ENCODE measurements at regions not wholly inside any gene's neighbourhood (a gene's known extent, or its start where the extent isn't known, plus 50 kb on each side); places are given as distances from the start of the nearest gene placed in this dataset.

DNA sequence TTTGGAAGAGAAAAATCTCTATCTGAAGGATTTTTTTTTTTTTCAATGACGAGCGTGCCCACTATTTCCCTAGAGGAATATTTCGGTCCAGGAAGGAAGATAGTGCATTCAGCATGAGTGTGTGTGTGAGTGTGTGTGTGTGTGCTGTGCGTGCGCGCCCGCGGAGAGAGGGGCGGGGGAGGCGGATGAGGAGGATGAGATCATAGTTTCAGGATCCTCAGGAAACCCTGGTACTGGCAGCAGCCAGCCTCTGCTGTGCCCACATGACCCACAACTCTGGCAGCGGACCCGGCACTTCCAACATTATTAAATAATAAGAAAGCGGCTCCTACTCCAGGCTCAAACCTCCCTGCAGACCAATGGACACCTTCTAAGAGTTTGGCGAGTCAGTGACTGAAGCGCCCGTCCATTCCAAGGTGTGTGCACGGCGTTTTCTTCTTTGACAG lies 217.0 kb upstream of the DTNA start:
- H3K4me3 ChIP-seq, result peak overlapping the region; percentile 74
- peak; percentile 87 for DNase-seq (ENCODE audit: low spot score)
- H3K27ac ChIP-seq, result peak overlapping the region; percentile 55 to 80
- TF ChIP-seq, protein P1, sequence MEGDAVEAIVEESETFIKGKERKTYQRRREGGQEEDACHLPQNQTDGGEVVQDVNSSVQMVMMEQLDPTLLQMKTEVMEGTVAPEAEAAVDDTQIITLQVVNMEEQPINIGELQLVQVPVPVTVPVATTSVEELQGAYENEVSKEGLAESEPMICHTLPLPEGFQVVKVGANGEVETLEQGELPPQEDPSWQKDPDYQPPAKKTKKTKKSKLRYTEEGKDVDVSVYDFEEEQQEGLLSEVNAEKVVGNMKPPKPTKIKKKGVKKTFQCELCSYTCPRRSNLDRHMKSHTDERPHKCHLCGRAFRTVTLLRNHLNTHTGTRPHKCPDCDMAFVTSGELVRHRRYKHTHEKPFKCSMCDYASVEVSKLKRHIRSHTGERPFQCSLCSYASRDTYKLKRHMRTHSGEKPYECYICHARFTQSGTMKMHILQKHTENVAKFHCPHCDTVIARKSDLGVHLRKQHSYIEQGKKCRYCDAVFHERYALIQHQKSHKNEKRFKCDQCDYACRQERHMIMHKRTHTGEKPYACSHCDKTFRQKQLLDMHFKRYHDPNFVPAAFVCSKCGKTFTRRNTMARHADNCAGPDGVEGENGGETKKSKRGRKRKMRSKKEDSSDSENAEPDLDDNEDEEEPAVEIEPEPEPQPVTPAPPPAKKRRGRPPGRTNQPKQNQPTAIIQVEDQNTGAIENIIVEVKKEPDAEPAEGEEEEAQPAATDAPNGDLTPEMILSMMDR (IDR thresholded peaks at IDR 0.05), result no peak

DNA sequence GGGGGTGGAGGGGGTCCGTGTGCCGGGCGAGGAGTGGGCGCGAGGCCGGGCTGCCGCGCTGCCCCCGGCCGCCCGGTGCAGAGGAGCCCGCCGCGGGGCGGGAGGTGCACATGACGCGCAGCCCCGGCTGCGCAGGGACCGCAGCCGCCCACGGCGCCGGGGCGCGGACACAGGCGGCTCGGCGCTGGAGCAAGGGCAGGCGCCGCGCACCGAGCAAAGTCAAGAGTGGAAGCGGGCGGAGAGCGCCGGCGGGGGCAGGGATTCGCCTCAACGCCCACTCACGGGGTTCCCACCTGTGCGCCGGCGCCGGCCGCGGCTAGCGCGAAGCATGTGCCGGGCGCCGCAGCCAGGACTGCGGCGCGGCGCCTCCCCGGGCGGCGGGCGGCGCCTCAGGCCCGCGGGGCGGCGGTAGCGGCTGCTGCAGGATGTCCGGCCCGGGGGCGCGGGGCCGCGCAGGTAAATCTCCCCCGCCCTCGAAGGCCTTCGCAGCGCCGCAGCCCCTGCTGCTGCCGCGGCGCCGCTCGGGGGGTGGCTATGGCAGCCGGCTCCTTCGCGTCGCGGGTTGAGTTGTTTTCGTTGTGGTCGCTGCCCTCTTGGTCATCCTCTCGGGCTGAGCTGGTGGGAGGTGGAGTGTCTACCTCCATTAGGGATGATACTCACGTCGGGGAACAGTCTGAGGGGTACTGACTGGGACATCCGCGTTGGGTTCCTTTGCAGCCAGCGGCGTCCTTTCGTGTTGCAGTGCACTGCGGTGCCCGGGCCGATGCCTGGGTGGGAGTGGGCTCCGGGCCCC lies 216.3 kb upstream of the DTNA start:
- H3K4me3 ChIP-seq, result peak overlapping the region; percentile 74
- peak overlapping the region; percentile 55 to 80 for H3K27ac ChIP-seq
- peak; percentile 71 for DNase-seq (ENCODE audit: low spot score)
- TF ChIP-seq, protein P1 (IDR thresholded peaks at IDR 0.05), result no peak

DNA sequence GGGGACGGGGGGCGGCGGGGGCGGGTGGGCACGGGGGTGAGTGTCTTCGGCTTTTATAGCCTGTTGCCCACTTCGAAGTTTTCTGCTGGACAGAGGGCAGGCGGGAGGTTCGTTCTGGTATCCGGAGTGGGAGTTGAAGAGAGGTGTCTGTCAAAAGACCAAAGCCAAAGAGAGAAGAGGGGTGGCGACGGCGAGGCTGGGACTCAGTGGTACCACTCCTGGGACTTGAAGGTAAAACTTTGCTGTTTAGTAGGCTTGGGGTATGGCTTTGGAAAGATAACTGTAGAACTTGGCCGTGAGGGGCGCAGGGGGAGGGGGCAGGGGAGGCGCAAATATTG lies 215.8 kb upstream of the DTNA start:
- Histone ChIP-seq H3K27ac (peak overlapping the region; percentile 55 to 80), H3K4me3 (peak overlapping the region; percentile 74)
- peak; percentile 72 for DNase-seq (ENCODE audit: low spot score)
- TF ChIP-seq, protein P1 (IDR thresholded peaks at IDR 0.05), result no peak

DNA sequence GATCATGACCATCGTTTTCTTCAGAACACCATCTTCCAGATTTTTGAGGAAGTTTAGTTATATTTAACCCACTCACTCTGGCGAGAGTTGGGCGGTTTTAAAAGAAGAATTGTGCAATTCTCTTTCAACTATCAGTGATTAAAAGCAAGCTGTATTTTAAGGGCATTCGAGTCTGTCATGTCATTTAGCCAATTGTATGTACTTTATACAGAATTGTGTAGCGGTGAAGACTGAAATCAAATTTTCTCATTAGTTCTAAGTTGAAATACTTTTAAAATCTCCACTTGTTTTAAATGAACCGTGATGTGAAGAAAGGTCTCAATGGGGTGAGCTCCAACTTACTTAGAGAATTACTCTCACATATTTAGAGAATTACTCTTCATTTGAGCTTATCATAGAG lies 214.6 kb upstream of the DTNA start:
- Histone ChIP-seq H3K4me3 (no peak overlapping the region), H3K27ac (no peak overlapping the region)
- TF ChIP-seq, protein P1 (IDR thresholded peaks at IDR 0.05), result no peak
- no peak for DNase-seq (ENCODE audit: low spot score)

DNA sequence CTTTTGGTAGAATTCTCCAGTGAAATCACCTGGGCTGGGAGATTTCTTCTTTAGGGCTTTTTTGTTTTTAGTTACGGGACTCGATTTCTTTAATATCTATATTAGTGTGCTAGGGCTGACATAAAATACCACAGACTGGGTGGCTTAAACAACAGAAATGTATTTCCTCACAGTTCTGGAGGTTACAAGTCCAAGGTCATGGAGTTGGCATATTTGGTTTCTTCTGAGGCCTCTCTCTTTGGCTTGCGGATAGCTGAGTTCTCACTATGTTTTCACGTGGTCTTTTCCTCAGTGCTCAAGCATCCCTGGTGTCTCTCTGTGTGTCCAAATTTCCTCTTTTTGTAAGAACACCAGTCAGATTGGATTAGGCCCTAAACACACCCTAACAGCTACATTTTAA lies 208.5 kb upstream of the DTNA start:
- DNase-seq (ENCODE audit: low spot score), result no peak
- no peak overlapping the region for H3K27ac ChIP-seq
- TF ChIP-seq, protein P1 (IDR thresholded peaks at IDR 0.05), result no peak
- no peak overlapping the region for H3K4me3 ChIP-seq

DNA sequence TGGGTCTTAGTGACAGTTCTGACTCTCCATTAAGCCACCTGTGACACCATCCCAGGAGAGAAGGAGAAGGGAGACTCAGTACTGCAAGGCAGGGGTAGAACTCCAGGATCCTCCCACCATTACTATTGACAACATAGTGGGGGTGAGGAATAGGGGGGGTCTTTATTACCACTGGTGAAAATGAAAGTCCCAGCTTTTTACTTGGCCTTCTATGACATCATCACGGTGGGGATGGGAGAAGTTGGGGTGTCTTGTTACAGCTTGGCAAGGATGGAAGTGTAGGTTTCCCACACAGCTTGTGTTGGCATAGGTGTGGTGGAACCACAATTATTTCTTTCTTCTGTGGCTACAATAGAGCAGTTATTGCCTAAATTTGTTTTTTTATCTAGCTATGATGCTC lies 203.9 kb upstream of the DTNA start:
- Histone ChIP-seq H3K27ac (no peak overlapping the region), H3K4me3 (no peak overlapping the region)
- no peak for DNase-seq (ENCODE audit: low spot score)
- TF ChIP-seq, protein P1 (IDR thresholded peaks at IDR 0.05), result no peak

DNA sequence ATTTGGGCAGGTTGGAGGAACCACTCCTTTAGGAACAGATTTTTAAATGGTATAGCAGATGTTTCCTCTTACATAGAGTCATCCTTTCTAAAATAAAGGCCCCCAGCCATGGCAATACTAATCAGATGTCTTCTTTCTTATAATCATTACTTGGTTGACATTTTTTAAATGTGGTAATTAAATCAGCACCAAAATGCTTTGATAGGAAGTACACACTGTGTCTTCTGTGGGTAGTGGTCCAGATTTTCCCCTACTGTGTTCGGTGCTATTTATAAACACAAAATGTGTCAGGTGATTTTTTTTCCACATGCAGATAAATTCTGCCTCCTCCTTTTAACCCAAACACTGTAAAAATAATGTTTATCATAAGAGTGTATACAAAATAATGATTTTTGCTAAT lies 200.9 kb upstream of the DTNA start:
- H3K27ac ChIP-seq, result no peak overlapping the region
- no peak for DNase-seq (ENCODE audit: low spot score)
- no peak overlapping the region for H3K4me3 ChIP-seq
- TF ChIP-seq, protein P1 (IDR thresholded peaks at IDR 0.05), result no peak

Measured in coronary artery (tissue), 2 donors.